COR-L47 (cell line): ENCODE measurements at regions not wholly inside any gene's neighbourhood (a gene's known extent, or its start where the extent isn't known, plus 50 kb on each side); places are given as distances from the start of the nearest gene placed in this dataset.
"Not testable (repeated sequence)": the region's sequence is repeated elsewhere in the genome, so short reads cannot be mapped to it uniquely, and the experiment has no call there.

Experiments used
- DNase-seq: peaks from one replicate; lab custom pipeline; 2025; lab: John Stamatoyannopoulos, UW

DNA sequence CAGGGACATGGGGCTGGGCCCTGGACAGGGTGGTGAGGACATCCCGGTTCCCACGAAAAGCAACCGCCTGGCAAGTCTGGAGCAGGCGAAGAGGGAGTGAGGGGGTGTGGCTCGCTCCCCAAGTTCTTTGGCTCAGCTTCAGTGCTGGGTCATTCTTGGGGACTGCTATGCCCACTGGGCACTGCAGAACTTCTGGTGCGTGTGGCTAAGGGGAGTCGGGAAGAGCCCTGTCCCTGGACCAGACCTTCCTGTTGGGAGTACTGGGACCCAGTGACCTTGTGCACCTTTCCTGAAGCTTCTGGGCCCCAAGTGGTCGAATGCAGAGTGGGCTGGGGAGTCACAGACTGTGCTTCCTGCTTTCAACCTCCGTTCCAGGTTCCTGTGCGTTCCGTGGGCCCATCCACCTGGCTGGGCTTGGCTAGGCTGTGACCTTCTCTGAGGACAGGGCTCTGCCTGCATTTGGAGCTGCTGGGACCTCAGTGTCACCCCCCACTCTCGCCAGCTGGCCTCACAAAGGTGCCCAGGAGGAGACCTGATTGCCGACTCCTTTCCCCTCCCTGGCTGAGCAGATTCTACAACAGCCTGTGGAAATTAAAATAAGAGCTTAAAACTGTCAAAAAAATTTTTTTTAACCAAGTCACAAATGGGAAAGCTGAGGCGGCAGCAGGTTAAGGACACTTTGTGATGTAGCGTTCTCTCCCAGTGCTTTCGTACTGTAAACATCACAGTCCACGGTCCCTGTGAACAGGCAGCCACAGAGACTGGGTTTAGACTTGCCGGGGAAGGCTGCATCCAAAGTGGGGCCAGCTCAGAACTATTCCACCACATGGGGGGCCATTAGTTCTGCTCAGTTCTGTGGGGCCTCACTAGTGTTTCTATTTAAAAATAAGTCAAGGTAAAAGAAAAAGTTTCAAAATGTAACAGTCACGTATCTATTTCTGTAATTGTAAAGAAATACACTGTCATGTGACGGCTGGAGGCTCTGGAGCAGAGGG, 63.8 kb upstream of the WNT7B start:
- DNase-seq = no peak

DNA sequence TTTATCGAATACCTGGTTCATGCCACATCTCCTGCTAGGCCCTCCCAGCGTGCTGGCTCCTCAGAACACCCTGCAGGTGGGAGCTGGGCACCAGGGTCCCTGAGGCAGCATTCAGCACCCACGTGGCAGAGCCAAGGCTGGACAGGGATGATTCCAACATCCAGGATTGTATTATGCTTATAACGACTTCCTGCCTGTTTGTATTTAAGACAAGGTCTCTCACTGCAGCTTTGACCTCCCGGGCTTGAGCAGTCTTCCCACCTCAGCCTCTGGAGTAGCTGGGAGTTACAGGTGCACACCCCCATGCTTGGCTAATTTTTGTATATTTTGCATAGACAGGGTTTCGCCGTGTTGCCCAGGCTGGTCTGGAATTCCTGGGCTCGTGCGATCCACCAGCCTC, 64.7 kb upstream of the WNT7B start:
- DNase-seq = peak; percentile 86

DNA sequence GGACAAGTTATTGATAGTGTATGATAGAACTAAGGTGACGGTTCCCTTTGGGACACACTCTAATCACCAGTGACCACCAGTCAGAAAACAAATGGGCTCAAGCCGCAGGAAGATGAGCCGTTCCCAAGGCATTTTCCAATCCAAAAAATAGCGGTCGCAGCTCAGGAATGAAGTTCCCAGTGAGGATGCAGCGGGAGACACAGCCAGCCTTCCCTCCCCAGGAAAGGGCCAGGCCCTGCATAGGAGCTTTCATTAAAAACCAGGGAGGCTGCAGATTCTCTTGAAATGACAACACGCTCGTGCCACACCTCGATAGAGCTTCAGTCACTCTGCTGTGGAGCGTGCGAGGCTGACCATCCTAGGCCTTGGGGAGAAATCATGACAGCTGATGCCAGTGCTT, 65.8 kb upstream of the WNT7B start:
- no peak for DNase-seq

DNA sequence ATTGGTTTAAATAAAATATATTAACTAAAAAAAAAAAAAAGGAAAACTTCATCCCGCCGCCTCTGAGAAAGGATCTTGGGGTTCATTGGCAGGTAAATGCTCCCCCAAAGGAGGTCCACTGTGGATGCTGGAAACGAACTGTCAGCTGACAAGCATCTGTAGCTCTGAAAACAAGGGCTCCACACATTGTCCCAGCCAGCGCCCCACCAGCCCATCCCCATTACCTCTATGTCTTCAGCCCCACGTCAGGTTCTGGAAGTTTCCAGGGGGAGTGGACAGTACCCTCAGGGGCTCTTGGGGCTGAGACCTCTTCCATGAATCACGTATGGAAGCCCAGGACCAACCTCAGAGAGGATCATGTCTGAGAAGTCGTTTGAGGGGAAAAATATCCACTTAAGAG, 66.4 kb upstream of the WNT7B start:
- DNase-seq = no peak

DNA sequence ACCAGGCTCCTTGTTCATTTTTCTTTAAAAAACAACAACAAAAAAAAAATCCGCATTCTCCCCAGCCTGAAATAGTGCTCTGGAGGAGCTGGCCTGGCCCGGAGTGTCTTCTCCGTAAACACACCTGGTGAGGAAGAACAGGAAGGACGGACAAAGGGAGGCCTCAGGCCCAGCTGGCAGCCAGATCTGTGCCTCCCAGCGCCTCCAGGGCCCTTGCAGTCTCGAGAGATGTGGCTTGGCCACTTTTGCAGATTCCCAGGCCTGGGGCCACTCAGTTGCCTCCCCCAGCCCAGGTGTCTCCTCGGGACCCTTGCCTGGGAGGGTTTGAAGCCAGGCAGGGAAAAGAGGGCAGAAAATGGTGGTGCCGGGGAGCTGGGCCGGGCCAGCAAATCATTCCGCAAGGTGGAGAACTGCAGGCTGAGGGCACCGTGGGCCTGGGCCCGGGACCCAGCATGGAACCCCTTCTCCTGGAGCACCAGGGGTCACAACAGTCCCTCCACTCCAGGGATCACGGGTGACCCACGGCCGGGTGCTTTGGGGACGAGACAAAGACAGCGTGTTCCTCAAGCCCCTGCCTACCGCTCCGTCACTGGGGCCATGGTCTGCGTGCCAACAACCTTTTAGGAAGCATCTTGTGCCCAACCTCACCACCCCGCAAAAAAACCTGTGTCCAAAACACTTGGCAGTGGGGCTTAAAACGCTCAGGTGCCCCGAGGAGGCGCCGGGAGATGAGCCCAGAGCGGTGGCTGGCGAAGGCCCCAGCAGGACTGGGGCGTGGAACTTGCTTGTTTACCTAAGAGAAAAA, 67.1 kb upstream of the WNT7B start:
- DNase-seq = no peak

DNA sequence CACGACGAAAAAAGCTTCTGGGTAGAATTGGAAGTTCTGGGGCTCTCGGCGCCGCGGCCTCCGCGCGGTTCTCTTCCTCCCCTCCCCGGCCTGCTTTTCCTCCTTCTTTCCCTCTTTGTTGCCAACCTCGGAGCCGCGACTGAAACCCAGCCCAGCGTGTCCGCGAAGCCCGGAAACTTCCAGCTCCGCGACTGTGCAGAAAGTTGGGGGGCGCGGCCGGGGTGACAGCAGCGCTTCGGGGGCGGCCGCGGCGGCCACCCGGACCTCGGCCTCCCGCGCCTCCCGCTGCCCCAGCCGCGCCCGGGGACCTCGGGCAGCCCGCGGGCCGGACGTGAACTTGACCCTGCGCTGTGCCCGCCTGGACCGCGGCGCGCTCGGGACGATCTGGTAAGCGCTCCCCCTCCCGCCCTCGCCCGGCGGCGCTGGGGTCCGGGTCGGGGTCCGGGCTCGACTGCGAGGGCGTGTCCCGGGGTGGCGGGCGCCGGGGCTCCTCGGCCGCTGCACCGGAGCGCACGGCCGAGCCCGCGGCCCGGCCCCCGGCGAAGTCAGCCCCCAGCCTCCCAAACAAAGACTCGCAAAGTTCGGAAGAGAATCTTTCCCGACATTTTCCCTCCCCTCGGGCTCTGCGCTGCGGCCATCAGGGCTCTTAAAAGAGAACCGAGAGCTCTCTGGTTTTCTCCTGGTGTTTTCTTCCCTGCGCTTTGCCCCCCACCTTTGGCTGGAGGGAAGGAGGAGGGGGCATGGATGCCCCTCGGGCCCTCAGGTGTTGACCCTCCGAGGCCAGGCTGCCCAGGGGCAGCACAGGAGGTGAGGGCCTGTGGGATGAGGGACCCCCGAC, 67.9 kb upstream of the WNT7B start:
- DNase-seq = no peak

DNA sequence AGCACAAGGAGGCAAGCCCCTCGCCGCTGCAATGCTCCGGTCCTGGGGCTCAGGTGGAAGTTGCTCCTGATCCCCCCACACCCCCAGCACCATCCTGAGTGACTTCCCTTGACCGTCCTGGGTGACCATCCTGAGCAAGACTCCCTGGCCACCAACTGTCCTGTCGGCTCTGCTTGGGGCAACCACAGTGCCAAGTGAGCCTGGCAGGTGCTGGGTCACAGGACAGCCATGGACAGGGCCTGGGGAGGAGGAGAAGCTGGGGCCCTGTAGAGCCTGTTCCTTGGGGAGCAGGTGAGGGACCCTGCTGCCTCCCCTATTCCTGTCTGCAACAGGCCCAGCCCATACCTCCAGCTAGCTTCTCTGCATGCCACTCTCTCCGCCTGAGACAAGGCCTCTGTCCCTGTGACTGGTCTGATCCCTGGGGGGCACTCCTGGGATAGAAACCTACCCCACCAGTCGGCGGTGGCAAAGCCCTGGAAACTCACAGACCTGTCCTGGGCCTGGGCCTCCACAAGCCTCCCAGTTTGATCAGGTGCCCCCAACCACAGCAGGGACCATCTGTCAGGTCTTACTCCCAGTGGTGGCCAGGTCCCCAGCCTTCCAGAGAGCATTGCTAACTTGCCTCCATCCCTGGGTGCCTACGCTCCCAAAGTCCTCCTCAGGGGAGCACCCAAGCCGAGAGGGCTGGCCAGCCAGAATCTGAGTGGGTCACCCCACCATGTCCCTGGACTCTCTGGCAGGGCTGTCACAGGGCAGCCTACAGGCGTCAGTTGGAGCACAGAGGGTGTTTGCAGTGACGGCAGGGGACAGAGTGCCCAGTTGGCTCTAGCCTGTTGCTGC, 68.7 kb upstream of the WNT7B start:
- no peak for DNase-seq

DNA sequence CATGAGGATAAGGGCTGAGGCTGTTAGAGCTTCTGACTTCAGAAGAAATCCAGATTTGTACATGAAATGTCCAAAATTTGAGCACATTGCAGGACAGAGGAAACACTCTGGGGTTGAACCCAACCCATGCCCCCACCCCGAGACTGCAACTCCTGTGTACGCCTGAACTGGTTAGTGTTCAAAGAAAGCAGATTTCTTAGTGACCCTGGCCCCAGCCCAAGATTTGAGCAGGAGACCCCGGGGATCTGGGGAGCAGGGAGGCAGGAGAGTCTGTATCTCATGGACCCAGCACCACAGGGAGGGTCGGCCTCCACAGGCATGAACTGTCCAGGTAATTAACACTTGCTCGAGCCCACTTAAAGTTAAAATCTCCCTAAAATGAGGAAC, 69.3 kb upstream of the WNT7B start:
- DNase-seq = no peak

DNA sequence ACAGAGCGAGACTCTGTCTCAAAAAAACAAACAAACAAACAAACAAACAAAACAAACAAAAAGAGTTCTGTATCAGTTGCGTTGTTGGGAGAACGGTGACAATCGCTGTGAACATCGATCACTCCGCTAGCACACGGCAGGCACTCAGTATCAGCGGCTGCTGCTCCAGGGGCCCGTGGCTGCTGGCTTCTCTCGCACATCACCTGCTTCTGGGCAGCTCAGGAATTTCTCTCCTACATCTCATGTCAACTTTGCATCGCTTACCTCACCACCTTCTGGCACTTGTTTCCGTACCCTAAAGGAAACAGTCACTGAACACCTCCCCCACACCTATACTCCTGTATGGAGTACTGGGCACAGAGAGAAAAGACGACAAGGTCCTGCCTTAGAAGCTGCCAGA, 70.3 kb upstream of the WNT7B start:
- no peak for DNase-seq

DNA sequence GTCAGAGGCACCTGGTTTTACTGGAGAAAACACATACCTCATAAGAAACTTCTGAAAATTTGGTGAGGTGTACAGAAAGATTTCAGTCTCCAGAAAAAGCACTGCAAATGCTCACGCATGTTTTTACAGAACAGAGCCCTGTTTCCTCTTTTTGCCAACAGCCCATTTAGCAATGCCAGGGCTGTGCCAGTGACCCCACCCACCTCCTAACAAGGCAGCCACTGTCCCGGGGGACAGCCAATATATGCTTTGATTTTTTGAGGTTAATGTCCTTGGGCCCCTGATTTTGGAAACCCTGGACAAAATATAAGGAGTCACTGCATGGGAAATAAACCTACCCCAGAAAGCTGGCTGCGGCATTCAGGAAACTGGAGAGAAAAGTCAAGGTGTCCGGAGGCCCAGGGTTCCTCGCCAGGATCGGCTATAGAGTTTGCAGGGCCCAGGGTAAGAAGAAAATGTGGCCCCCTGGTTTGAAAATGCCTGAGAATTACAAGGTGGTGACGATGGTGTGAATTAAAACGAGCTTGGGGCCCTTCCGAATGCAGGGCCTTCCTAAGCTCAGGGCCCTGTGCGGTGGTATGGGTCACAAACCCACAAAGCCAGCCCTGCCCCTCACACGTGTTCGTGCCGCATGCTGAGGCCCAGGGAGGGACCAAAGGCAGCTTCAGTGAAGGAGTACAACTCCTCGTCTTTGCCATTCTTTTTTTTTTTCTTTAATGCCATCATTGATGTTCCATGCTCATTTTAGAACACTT, 71.1 kb upstream of the WNT7B start:
- DNase-seq = no peak

DNA sequence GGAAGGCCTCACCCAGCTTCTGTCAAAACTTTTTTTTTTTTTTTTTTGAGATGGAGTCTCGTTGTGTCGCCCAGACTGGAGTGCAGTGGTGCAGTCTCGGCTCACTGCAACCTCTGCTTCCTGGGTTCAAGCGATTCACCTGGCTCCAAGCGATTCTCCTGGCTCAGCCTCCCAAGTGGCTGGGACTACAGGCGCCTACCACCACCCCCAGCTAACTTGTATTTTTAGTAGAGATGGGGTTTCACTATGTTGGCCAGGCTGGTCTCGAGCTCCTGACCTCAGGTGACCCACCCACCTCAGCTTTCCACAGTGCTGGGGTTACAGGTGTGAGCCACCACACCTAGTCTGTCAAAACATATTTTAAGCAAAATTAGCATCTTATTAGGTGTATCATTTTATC, 71.7 kb upstream of the WNT7B start:
- DNase-seq = not testable (repeated sequence)

DNA sequence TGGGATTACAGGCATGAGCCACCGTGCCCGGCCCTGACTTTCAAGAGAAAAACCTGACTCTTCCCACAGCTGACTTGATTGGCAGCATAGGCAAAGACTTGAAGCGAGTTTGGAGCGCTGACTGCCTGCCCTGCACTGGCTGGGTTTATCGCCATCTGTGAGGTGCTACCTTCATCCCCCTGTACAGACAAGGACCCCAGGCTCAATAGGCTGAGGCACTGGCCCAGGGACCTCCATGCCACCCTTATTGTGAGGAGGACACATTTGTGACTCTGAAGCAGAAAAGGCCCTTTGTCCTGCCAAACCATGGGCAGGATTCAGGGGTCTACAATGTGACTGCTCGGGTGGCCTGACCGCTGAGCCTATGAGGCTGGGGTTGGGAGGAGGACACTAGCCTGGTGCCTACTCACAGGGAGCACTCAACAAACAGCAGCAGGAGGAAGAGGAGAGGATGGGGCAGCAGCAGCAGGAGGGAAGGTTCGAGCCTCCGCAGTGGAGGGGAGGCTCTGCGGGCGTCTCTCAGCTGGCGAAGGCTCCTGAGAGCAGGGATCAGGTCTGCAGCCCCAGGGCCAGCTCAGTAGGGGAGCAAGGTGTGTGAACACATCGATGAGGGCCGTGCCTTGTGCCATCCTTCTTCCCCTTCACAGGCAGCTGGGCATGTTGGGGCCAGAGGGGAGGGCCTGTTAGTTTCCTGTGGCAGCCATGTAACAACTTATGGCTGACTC, 72.9 kb upstream of the WNT7B start:
- DNase-seq = no peak

DNA sequence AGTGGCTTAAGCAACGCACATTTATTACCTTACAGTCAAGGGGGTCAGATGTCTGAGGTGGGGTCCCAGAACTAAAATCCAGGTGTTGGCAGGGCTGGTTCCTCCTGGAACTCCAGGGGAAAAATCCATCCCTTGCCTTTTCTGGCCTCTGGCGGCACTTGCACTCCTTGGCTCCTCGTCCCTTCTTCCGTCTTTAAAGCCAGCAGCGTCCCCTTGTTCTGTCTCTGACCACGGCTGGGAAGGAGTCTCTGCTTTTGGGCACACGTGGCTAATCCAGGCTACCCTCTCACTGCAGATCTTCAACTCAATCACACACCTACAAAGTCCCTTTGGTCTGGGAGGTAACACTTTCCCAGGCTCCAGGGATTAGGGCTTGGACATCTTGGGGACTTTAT, 73.5 kb upstream of the WNT7B start:
- DNase-seq = no peak

DNA sequence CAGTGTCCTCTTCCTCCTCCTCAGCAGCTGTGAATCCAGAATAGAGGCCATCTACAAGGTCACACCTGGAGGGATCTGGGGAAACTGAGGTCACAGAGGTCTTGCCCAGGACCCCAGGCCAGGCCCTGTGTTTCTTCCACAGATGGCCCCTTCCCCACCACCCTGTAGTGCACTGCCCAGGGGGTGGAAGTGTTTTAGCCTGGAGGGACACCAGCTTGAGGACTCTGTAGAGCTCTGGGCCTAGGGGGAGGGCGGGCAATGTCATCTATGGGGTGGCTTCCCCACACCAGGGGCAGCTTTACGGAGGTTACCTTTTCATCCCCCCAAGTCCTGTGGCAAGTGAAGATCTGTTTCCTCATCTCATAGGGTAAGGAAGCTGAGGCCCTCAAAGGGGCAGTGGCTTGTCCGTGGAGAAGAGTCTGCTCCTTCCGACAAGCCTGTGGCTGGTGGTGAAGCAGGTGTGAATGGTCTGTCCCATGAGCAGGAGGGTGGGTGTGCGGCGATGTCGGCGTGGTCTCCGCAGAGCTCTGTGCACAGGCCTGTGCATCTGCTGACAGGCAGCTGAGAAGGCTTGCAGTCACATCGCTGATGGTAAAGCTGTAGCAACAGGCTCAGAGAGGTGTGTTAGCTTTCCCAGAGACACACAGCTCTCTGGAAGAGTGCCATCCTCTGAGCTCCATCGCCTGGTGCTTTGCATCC, 74.1 kb upstream of the WNT7B start:
- DNase-seq = no peak

DNA sequence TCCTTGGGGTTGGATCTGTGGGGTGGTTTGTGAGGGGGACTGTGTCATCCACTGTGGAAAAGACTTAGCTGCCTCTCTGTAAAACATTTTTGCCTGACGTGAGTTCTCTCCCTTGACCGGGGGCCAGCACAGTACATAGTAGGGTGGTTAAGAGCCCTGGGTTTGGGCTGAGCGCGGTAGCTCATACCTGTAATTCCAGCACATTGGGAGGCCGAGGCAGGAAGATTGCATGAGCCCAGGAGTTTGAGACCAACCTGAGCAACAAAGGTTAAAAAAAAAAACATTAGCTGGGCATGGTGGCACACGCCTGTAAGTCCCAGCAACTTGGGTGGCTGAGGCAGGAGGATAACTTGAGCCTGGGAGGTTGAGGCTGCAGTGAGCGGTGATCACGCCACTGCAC, 74.7 kb upstream of the WNT7B start:
- no peak for DNase-seq

DNA sequence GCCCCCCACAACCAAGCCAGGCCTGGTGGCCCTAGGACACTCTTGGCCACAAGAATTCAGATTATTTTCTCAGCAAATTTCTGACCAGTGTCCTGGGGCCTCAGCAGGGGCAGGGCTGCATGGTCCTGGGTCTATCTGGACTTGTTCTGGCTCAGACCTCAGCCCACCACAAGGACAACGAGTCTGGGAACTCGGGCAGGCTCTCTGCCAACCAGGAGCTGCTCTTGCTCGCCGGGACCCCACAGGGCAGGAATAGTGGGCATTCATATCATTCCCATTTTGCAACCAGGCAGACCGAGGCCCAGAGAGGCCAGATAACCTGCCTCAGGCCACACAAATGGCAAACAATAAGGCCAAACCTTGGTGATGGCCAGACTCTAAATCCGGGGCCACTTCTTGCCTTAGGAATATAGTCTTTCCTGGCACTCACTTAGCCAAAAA, 75.4 kb upstream of the WNT7B start:
- DNase-seq = no peak

DNA sequence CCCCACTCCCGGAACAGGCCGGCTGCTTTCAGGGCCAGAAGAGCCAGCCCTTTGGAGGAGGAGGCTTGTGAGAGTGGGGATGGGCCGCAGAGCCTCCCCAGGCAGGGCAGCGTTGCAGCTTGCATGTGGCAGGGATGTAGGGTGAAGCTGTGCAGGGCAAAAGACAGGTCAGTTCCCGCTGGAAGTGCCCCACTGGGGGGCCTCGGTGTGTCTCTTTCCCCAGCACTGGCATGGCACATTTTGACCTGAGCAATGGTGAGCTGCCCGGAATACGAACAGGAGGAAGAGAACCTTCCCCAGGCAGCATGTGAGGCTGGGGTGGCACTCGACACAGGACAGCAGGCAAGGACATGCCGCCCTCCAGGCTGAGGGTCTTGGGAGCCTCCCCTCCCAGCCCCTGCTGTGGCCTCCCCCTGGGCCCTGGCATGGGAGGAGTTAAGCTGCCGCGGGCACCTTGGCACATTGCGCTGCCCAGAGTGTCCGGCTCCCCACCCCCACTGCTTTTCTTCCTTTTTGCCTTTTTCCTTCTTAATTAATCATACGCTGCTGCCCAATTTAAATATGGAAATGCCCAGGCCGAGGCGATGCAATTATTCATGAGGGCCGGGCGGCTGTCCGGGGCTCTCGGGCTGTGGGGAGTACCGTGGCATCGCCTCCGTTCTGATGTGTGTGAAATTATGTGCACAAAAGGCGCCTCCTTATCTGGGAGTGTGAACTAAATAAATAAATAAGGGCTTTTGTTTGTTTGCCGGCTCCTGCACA, 76.0 kb upstream of the WNT7B start:
- DNase-seq = peak; percentile 89

DNA sequence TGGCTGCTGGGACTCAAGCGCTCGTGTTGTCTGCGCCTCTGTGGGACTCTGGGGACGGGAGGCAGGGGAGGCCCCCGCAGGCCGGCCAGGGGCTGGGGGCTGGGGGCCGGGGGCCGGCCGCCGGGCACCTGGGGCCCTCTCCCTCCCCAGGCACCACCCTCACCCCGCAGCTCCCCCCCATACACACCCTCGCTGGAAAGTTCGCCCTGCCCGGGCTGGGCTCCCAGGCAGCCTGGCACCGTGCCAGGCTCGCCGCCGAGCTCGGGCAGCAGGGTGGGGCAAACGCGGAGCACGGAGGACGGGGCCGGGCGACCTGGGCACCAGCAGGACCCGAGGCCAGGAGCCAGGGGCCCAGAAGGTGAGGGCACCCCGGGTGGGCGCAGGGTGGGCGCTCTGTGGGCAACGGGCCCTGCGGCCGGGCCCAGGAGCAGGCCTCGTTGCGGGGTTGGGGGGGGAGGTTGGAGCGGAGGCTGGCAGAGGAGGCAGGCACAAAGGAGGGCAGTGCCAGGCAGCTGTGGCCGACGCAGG, 76.7 kb upstream of the WNT7B start:
- DNase-seq = no peak
